Kidney tubule cell (primary cell): ENCODE measurements at regions not wholly inside any gene's neighbourhood (a gene's known extent, or its start where the extent isn't known, plus 50 kb on each side); places are given as distances from the start of the nearest gene placed in this dataset.

Experiments
- DNase-seq: peaks from one replicate; pipeline ENCODE4 v3.0.0-alpha.2; 2018; ENCODE audit warnings: low spot score

DNA sequence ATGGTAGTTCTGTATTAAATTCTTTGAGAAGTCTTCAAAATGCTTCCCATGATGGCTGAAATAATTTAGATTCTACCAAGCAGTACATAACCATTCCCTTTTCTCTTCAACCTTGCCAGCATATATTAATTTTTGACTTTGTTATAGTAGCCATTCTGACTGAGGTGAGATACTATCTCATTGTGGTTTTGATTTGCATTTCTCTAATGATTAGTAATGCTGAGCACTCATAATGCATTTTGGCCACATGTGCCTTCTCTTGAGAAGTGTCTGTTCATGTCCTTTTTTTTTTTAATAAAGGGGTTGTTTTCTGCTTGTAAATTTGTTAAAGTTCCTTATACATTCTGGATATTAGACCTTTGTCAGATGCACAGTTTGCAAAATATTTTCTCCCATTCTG lies 173.9 kb downstream of the CALCRL start:
- DNase-seq = no peak

DNA sequence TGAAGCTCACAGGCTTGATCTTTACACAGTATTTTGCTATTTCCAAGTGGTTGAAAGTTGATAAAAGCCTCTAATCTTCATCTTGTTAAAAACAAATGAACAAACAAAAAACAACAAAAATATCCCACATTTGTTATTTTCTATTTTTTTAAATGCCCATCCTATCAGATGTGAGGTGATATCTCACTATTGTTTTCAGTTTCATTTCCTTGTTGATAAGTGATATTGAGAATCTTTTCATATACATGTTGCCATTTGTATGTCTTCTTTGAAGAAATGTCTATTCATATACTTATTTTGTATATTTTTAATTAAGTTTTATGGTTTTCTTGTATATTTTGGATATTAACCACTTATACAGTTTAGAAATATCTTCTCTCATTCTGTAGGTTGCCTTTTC lies 175.8 kb downstream of the CALCRL start:
- DNase-seq = no peak

DNA sequence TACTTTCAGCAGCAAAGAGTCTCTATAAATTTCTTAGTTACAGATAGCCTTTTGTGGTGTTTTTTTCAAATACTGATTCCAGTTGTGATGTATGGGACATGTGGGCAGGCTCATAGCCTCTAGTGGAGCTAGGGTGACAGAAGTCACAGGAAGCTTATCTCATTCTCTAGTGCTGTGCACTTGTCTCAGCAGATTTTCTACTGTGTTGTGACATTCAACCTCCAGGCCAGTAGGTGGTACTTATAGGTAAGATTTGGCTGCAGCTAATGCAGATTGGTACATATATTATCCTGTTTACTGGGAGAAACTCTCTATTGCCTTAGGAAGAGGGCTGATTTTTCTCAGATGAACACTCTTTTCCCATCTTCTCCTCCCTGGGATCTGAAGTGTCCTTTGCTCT lies 176.2 kb downstream of the CALCRL start:
- DNase-seq = no peak

DNA sequence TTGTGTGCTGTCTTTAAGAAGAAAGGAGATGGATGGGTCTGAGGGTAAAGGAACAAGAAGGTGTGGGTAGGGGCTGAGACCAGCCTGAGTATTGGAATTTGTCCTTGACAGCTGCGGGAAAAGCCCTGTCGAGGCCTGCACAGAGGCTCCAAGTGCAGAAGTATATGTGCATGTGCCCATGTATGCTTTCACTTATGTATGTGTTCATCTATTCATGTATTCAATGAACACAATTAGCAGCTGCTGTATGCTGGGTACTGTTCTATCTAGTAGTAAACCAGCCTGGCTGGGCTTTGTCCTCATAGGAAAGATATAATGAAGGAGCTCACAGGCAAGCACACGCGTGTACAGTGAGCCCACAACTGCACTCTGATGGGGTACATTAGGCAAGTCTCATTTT lies 181.4 kb downstream of the CALCRL start:
- no peak for DNase-seq

DNA sequence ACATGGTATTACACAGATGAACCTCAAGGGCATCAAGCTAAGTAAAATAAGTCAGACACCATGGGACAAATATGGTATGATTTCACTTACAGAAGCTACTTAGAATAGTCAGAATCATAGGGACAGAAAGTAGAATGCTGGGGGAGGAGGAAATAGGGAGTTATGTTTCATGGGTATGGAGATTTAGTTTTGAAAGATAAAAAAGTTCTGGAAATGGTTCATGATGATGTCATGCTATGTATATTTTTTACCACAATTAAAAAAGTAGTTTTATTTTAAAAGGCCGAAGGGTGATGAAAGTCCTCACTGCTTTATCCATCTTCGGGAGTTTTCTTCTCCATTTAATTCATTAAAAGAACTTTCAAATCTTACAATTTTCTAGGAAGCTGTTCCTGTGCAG lies 181.9 kb downstream of the CALCRL start:
- no peak for DNase-seq

DNA sequence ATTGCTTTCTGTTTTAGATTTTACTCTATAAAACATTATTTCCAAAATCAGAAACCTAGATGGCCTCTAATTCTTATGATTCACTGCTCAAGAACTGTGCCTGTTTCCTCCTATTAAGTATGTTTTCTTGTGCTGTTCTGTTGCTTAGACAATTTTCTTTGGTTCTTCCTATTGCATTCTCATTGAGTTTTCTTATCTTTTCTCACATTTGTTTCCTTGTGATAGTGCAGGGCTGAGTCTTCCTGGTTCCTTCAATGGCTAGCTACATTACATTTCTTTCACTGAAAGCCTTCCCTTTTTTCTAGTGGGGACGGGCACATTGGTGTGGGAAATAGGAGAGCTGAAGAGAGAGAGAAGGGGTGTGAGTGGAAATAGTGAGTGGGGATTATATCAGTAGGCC lies 183.4 kb downstream of the CALCRL start:
- DNase-seq = no peak

DNA sequence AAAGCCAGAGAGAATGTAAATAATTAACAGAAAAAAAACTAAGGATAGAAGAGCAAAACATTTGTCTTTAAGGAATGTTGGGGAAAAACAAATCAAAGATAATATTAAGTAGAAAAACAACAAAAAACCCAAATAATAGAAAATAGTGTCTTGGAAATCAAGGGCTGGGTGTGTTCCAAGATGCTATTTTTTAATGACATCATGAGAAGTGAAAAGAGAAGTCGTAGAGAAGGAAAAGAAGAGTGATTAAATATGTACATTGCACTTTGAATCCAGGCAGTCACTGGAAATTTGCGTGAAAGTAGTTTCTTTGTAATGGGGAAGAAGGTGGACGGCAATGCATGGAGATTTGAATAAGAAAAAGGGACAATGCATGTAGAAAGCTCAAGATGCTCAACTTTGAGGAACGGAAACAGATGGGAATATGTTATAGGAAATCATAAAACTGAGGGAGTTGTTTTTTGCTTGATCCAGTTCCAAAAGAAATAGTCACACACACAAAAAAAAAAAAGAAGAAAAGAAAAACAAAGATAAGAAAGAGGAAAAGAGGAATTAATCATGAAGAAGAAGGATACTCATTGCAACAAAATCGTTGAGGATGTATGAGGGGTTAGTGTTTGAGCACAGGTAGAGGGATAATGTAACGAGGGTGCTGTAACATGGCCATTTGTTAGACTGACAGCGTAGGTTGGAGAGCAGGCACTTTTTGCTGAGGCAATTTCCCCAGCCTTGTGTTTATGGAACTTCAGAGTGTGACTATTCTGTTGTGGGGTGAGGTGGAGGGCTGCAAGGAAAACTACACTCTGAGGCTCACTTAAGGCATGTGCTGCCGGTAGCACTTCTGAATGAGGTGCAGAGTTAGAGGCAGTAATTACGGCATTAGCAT lies 184.1 kb downstream of the CALCRL start:
- no peak for DNase-seq

DNA sequence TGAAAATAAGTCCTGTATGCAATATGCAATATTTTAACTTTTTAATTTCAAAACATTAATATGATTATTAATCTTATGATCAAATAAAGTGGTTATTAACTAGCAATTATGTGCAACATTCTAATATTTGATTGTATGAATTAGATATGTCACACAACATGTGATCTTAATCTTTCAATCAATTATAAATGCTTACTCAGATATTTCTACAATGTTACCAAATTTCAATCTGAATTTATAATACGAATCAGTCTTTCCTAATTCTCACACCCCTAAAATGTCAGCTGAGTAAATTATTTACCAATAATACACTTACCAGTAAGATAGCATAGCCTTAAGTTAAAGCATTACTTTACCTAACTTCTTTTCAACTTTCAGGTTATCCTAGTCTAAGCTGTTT lies 186.3 kb downstream of the CALCRL start:
- no peak for DNase-seq

DNA sequence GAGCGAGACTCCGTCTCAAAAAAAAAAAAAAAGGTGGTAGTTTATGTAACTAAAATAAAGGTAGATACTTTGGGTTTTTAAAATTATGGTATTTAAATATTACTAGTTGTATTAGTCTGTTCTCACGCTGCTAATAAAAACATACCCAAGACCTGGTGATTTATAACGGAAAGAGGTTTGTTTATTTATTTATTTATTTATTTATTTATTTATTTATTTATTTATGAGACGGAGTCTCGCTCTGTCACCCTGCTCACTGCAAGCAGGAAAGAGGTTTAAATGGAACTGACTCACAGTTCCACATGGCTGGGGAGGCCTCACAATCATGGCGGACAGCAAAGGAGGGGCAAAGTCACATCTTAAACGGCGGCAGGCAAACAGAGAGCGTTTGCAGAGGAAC lies 196.0 kb downstream of the CALCRL start:
- DNase-seq = no peak

DNA sequence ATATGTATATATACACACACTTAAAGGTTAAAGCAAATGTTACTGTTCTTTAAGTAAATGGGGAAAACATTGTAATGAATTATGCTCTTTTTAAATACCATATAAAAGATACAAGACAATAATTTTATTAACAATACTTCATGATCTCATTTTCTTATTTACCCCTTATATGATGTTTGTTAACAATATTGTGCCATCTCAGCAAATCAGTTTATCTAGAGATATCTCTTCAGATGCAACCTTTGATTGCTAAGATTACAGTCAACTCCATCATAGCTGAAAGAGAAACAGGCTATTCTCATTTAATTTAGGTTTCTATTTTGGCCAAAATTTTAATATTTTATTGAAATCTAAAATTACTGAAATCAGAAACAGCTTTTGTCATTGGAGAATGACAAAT lies 197.9 kb downstream of the CALCRL start:
- DNase-seq = no peak

DNA sequence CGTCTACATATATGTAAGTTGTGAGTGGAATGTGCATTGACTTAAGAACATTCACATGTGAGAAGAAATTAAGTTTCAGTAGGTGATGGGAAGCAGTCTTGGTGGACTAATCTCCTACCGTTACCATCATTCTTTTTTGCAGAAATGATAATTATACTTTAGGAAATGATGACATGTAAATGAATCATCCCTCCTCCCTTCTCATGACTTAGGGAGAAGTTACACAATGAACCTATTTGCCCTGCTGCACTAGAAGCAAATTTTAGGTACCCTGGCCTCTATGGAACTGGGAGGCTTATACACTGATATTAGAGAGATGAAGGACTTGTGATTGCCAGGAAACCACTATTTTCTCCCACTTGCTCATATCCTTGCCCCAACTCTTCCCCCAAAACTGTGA lies 214.2 kb downstream of the CALCRL start:
- DNase-seq = no peak

DNA sequence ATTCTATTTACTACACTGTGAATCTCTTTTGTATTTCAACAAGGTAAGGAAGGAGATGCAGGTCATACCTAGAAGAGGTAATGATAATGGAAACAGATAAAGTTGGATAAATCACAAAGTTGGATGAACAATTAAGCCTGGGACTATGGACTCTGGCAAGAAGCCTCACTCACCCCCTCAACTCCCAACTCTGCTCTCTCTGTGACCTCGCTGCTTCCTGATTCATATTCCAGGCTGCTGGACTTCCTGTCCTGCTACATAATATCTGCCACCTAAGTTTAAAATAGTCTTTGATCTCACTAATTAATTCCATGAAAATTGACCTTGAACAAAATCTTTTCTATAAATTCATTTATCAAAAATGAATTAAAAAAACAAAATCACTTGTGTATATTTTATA lies 215.3 kb downstream of the CALCRL start:
- peak; percentile 6 for DNase-seq

DNA sequence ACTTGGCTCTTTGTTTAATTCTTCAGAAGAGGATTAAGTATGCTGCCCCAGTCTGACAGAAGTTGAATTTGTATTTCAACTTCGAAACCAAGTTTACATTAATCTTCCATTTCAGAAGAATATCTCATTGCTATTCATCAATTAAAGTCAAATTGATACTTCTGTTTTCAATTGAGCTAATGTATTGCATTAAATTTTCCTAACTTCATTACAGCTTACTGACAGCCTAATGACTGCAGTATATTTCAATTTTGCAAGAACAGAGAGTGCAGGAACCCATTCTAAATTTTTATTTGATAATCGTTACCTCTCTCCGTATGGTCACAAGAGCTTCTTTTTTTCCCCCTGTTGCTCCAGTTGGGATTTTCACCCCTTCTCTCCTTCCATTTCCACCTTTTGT lies 218.0 kb downstream of the CALCRL start:
- DNase-seq = no peak

DNA sequence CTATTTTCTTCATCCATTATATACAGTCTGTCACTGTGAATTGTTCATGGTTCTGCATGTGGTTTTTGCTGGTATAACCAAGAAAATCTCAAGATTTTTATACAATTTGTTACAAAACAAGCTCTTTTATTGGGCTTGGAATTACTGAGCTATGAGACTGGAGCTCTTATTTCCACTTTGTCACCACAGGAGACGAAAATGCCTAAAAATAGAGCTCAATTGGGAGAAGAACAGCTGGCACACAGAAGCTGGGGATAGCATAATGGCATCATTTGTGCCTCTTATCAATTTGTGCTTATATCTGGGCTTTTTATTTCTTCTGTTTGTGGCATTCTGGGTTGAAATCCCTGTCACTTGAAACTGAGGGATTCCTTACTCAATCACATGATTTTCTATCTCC lies 219.1 kb downstream of the CALCRL start:
- no peak for DNase-seq

DNA sequence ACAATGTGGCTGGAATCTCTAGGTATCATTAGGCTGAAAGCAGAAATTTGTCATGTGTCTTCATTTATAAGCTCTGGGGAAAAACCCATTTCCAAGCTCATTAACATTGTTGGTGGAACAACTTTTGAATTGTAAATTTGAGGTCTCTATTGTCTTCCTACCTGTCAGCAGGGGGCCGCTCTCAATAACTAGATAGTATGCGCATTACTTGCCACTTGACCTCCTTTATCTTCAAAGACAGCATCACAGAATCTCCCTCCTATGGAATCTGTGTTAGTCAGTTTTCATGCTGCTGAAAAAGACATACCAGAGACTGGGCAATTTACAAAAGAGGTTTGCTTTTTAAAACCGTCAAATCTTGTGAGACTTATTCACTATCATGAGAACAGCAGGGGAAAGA lies 223.1 kb downstream of the CALCRL start:
- no peak for DNase-seq

DNA sequence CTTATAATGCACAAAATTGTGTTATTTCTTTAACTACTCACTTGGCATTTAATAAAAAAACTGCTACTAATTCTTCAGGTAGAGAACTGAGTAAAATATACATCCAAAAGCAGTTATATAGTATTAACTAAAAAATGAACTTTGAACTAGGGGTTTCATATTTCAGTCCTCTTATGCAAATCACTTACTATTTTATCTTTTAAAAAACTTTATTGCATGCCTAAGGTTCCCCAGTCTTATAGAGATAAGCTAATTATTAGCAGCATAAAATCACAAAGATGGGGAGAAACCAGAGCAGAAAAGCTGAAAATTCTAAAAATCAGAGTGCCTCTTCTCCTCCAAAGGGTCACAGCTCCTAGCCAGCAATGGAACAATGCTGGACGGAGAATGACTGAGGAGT lies 228.0 kb downstream of the CALCRL start:
- DNase-seq = no peak

DNA sequence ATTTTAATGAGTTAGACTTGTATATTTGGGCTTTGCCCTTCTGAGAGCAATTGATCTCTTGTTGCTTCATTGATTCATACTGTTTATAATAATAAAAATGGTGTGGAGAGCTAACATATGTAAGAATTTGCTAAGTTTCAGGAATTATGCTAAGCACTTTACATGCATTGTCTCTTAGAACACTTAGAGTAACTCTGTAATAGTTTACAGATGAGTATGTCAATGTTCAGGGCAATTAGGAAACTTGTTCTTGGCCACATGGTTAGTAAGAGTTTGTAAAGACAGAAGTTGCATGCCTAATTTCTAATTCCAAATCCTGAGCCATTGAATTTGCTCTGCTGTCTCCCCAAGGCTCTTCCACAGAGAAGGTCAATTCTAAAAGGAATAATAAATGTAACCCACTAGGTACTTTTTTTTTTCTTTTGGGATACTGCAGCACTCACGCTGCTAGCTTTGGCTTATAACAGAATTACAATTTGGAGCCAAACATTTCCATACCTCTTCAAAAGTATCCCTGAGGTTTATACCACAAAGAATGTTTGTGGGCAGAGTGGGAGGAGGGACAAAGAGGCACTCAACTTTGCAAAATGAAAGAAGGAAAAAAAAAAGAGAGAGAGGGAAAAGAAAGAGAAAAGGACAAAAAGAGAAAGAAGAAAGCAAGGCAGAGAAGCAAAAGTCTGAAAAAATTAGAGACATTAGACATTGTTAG lies 232.4 kb downstream of the CALCRL start:
- no peak for DNase-seq

DNA sequence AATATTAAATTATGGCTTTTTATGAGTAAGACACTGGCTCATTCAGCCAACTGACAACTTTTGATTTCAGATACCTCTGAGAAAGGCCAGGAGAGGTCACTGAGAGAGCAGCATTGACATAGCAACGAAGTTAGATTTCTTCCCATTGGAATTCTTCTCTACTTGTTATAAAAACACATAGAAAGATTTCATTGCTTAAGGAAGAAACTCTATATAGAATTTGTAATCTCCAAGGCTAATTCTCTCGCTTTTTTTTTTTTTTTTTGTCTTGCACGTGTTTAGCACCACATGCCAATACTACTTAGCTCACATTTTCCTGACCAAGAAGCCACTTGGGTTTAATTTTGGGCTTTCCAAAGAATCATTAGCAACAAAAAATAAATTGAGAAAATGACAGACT lies 233.7 kb downstream of the CALCRL start:
- DNase-seq = no peak

DNA sequence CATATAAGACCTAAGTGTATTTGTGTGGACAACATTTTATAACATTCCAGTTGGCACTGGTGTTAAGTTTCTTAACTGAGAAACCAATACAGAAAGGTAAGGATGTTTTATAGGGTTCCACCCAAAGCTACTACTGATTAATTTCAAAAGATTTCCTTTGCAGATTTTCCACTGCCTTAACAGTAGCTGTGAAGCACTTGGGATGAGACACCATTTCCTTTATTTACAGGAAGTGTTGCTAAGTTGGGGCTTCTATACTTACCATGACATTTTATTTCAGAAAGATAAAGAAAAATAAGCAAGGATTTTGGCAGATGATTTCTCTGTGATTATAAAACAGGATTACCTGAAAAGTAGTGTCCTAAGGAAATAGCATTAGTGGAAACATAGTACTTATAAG lies 234.3 kb downstream of the CALCRL start:
- DNase-seq = no peak

DNA sequence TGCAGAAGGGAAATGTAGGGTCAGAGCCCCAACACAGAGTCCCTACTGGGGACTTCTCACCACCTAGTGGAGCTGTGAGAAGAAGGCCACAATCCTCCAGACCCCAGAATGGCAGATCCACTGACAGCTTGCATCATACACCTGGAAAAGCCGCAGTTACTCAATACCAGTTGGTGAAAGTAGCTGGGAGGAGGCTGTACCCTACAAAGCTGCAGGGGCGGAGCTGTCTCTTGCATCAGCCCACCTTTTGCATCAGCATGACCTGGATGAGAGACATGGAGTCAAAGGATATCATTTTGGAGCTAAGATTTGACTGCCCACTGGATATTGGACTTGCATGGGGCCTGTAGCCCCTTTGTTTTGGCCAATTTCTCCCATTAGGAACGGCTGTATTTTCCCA lies 237.3 kb downstream of the CALCRL start:
- no peak for DNase-seq

DNA sequence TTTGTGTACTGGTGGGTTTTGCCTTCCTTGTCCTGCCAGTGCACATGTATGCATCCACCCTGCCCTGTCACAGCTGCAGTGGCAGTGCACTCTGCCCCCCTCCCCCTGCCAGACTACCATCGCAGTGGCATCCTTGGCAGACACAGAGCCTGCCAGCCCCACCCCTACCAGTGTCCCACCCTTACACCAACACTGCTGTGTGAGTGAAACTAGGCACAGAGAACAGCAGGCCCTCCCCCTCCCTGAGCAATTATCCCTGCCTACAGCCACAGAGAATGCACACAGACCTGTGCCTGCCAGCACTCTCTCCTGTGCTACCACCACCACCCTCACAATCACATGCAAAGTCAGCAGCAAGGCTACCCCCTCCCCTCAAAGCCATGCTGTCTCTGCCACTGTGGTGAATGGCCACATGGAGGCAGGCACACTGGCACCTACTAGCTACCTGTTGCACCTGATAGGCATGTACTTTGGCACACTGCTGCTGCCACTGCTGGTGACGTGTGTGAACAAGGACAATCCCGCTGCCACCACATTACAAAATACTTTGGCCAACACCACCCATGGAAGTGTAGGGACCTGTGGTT lies 239.8 kb downstream of the CALCRL start:
- DNase-seq = no peak

DNA sequence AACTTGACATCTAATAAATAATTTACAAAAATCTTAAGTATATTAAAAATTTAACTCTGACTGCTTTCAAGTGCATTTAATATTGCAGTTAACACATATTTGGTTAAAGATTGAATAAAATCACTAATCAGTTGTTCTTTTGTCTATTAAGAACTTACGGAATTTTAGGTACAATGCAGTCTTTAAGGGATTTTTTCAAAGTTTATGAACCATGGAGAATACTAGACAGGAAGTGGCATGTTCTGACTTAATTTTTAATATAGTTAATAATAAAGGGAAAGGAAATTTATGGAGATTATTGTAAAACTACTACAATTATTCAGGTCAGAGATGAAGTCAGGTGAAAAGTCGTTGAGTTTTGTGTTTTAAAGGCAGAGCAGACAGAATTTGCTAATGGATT lies 240.9 kb downstream of the CALCRL start:
- peak; percentile 24 for DNase-seq

DNA sequence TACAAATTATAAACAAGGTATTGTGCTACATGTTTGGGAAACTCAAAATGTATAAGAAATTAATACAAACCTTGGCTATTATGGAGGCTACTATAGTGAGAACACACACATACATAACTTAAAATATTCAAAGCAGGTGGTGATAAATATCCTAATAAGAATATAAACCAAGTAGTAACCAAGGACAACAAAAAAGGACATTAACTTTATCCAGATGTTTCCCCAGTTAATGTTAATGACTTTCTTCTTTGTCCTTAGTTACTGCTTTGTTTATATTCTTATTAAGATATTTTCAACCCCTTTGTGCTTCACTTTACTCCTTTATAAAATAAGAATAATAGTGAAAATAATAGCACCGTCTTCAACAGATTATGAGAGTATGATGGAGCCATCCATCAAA lies 241.6 kb downstream of the CALCRL start:
- no peak for DNase-seq
